ENCODE measurements at regions not wholly inside any gene's neighbourhood (a gene's known extent, or its start where the extent isn't known, plus 50 kb on each side); places are given as distances from the start of the nearest gene placed in this dataset.

DNA sequence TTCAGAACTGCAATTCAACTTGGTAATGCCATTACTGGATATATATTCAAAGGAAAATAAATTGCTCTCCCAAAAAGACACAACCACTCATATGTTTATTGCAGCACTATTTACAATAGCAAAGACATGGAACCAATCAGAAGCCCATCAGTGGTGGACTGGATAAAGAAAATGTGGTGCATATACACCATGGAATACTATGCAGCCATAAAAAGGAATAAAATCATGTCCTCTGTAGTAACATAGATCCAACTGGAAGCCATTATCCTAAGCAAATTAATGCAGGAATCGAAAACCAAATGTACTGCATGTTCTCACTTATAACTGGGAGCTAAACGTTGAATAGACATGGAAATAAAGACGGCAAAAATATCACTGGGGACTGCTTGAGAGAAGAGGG lies 117.0 kb downstream of the MAP3K21 start:
- Histone ChIP-seq H3K27ac (no peak overlapping the region), H3K4me1 (no peaks in the 10 kb centered on the region), H3K4me3 (no peak overlapping the region), H3K36me3 (no peaks in the 10 kb centered on the region), H3K27me3 (no peaks in the 10 kb centered on the region), H3K9me3 (peaks cover 0 to 4% of the 10 kb centered on the region in 2 donors)
- DNase-seq (ENCODE audit: low spot score), result no peak
- TF ChIP-seq, protein P1, sequence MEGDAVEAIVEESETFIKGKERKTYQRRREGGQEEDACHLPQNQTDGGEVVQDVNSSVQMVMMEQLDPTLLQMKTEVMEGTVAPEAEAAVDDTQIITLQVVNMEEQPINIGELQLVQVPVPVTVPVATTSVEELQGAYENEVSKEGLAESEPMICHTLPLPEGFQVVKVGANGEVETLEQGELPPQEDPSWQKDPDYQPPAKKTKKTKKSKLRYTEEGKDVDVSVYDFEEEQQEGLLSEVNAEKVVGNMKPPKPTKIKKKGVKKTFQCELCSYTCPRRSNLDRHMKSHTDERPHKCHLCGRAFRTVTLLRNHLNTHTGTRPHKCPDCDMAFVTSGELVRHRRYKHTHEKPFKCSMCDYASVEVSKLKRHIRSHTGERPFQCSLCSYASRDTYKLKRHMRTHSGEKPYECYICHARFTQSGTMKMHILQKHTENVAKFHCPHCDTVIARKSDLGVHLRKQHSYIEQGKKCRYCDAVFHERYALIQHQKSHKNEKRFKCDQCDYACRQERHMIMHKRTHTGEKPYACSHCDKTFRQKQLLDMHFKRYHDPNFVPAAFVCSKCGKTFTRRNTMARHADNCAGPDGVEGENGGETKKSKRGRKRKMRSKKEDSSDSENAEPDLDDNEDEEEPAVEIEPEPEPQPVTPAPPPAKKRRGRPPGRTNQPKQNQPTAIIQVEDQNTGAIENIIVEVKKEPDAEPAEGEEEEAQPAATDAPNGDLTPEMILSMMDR (IDR thresholded peaks at IDR 0.05), result no peak

DNA sequence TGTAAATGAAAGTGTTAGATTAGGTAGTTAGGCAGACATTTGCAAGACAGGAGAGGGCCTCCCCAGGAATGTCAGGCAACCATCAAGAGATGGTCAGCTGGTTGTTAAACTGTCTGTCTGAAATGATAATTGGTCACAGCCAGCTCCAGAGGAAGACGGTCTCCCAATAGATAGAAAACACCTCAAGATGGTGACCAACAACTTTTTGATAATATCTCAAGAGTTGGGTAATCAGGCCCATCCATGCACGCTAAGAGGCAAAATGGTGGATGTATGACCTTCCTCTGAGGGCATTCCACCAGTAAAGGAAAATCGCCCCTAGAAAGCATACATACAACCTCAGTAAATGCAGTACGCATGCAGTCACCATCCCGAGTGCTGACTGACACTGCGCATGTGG lies 118.2 kb downstream of the MAP3K21 start:
- no peaks in the 10 kb centered on the region for H3K36me3 ChIP-seq
- H3K4me3 ChIP-seq, result no peak overlapping the region
- TF ChIP-seq, protein P1 (IDR thresholded peaks at IDR 0.05), result no peak
- peaks cover 0 to 4% of the 10 kb centered on the region in 2 donors for H3K9me3 ChIP-seq
- H3K4me1 ChIP-seq, result no peaks in the 10 kb centered on the region
- no peak for DNase-seq (ENCODE audit: low spot score)
- no peak overlapping the region for H3K27ac ChIP-seq
- no peaks in the 10 kb centered on the region for H3K27me3 ChIP-seq

DNA sequence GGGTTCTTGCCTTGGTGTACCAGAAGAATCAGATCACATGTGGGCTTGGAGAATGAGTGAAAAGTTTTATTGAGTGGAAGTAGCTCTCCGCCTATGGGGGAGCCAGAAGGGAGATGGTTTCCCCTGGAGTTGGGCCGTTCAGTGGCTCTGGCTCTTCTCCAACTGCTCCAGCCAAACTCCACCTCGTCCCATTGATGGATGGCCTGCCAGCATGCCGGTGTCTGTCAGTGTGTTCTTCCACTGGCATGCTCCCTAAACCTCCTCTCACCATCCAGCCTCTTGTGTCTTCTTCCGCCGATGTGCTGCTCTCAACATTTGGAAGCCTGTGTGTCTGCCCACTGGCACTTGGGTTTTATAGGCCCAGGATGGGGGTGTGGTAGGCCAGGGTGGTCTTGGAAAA lies 119.4 kb downstream of the MAP3K21 start:
- Histone ChIP-seq H3K9me3 (peaks cover 0 to 4% of the 10 kb centered on the region in 2 donors), H3K36me3 (no peaks in the 10 kb centered on the region), H3K4me3 (no peak overlapping the region), H3K4me1 (no peaks in the 10 kb centered on the region), H3K27me3 (no peaks in the 10 kb centered on the region), H3K27ac (no peak overlapping the region)
- TF ChIP-seq, protein P1 (IDR thresholded peaks at IDR 0.05), result no peak
- no peak for DNase-seq (ENCODE audit: low spot score)

- Histone ChIP-seq H3K9me3 (peaks cover 0 to 4% of the 10 kb centered on the region in 2 donors), H3K27me3 (no peaks in the 10 kb centered on the region), H3K4me1 (no peaks in the 10 kb centered on the region), H3K36me3 (no peaks in the 10 kb centered on the region), H3K4me3 (no peak overlapping the region), H3K27ac (no peak overlapping the region)
- TF ChIP-seq, protein P1 (IDR thresholded peaks at IDR 0.05), result no peak
- DNase-seq (ENCODE audit: low spot score), result no peak
These were observed 120.7 kb downstream of the MAP3K21 start for GRCh38 chr1:233448109-233448689.

GRCh38 chr1:233452724-233453123 lies 125.2 kb downstream of the MAP3K21 start:
- Histone ChIP-seq H3K9me3 (no peaks in the 10 kb centered on the region), H3K4me3 (no peak overlapping the region), H3K36me3 (no peaks in the 10 kb centered on the region), H3K27ac (no peak overlapping the region), H3K27me3 (no peaks in the 10 kb centered on the region), H3K4me1 (no peaks in the 10 kb centered on the region)
- TF ChIP-seq, protein P1 (IDR thresholded peaks at IDR 0.05), result no peak
- no peak for DNase-seq (ENCODE audit: low spot score)

Data from right atrium auricular region (tissue), 2 donors.